NK-92 (cell line): ENCODE measurements at regions not wholly inside any gene's neighbourhood (a gene's known extent, or its start where the extent isn't known, plus 50 kb on each side); places are given as distances from the start of the nearest gene placed in this dataset.

ENCODE experiments used
- DNase-seq: peaks from one replicate; lab custom pipeline; 2025; ENCODE audit not compliant: unreplicated experiment; lab: John Stamatoyannopoulos, UW

DNA sequence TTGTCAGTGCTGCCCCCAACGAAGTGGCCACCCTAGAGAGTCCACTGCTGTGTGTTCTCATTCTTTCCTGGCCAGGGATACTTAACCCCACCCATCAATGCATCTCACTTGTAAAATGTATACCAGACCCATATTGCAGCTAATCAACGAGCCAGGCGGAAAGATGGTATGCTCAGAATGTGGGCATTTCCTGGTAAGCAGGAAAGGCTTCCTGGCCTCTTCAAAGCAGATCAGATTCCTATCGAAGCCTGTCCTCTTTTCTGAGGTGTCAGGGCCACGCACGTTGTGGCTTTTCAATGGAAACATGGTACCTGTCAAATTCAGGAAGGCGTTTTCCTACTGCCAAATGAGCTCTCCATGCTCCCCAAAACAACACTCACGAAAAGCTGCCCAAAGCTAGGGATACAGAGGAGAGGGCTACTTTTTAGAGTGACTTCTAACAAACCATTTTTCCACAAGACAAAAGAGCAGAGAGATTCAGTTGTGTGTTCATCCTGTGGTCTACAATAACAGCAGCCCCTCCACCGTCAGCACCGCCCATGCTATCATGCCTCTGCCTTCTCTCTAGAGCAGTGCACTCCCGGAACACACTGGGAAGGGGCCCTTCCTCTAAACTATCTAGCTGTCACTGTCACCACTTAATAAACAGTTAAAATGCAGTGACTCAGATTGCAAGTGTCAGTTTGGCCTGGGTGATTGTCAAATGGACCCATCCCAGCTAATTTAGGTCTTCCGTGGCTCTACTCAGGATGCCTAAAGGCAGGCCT, 535.1 kb downstream of the RNF144A start:
- no peak for DNase-seq

GRCh38 chr2:7454592-7454991, 537.4 kb downstream of the RNF144A start:
- DNase-seq = no peak

DNA sequence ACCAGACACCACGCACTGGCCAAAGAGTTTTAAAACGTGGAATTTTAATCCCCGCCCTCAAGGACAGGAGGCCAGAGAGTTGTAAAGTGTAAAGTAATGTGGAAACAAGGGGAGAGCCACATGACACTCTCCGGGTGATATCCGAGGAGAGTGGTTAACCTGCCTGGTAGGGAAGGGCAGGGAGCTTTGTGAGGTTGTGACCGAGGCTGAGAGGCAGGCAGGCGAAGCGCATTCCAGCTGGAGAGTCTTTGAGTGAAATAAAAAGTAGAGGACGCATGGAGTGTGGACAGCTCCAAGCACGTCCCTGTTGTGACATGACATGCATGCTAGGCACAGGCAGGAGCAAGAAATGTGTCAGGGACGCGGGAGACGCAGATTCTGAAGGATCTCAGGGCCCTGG, 539.5 kb downstream of the RNF144A start:
- DNase-seq = no peak

GRCh38 chr2:7458066-7458465, 540.9 kb downstream of the RNF144A start:
- no peak for DNase-seq

DNA sequence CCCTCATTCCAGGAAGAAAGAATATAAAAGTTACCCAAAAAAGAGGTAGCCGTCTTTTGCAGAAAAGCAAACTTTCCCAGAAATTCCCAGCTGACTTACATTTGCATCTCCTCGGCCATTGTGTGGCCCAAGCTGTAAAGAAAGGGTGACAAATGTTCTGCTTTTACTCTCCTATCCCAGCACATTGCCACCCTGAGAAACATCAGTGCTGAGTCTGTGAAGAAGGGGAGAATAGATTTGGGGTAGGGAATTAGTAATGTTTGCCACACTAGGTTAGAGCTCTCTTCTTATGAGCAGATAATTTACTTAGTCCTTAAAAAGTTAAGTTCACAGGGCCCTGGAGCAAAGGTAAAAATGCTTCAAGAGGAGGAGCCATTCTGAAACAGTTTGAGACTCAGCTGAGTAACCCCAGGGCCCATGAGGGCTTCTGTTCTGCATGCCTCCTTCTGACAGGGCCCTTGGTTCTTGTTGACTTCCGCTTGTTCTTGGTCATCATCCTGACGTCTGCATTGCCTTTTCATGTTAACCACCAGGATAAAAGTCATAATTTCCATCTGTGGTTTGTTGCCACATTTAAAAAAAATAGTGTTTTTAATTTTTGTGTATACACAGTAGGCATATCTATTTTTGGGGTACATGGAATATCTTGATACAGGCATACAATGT, 550.7 kb downstream of the RNF144A start:
- DNase-seq = no peak

DNA sequence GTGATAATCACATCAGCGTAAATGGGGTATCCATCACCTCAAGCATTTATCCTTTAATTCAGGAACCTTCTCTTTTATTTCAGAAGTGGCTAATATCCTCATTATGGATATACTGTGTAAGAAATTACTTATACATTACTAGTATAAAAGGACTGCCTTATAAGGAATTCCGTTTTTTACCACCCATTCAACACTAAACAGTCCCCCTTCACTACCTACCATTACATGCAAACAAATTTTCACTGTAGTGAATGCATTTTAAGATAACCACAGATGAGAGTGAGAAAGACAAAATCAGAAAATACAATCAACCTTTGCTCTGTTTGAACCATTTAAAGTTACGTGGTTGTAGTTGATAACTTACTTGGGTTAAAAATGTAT, 551.2 kb downstream of the RNF144A start:
- DNase-seq = no peak

GRCh38 chr2:7468955-7469354, 551.7 kb downstream of the RNF144A start:
- DNase-seq = no peak

GRCh38 chr2:7471185-7471584, 554.0 kb downstream of the RNF144A start:
- DNase-seq = no peak

- no peak for DNase-seq
These were observed 555.3 kb downstream of the RNF144A start for GRCh38 chr2:7472465-7472864.

DNA sequence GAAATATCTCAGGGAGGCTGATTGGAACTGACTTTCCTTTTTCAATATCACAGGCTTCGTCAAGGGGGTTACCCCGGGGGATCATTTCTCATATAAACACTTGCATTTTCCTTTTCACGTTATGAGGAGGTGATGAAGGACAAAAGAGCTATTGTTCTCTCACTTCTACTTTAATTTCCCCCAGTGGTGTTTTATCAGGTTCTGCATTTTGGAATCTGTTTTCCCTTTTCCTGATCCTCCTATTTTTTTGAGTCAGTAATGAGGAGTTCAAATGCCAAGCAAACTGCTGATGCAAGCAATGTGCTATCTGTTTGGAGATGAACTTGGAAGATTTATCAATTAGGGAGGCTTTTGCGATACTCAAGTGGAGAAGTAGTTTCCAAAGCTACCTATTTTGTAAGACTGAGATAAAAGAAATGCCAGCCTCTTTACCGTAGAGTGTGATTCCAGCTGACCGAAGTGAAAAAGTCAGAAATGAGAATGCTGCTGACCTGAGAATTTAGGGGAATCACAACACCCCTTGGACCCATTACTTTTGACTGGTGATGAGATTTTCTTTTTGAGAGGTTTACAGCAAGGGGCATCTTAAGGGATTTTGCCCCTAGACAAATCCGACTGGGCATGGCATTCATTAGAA, 556.0 kb downstream of the RNF144A start:
- no peak for DNase-seq

DNA sequence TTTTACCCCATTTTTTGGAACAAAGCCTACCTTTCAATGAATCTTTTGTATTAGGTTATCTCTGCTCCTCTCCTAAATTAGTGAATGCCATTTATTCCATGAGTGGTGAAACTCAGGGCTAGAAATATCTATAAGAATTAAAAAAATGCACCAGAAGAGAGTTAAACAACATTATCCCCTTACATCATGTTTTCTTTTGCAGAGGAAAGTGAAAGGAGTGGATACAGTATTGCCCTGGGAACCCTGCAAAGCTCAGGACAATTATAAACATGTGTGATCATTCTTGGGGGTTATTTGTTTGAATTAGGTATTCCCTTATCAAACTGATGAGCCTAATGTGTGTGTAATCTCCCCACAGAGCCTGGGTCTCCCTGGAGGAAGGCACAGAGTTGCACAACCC, 559.2 kb downstream of the RNF144A start:
- DNase-seq = no peak

DNA sequence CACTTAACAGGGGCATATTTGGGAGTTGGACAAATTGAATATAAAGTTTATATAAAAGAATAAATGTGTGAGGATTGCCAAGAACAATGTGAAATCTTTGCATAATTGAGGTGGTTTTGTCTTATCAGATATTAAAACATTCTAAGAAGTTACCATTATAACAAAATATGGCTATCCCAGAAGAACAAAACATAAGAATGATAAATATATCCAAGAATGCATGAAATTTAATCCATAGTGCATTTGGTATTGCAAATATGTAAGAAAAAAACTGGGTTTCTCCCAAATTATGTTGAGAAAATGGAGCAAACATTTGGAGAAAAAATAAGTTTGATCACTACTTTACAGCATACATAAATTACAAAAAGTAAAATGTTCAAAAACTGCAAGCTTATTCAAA, 562.4 kb downstream of the RNF144A start:
- no peak for DNase-seq

- no peak for DNase-seq
These were observed 563.2 kb downstream of the RNF144A start for GRCh38 chr2:7480431-7480830.

GRCh38 chr2:7490672-7491071, 573.5 kb downstream of the RNF144A start:
- DNase-seq = no peak

DNA sequence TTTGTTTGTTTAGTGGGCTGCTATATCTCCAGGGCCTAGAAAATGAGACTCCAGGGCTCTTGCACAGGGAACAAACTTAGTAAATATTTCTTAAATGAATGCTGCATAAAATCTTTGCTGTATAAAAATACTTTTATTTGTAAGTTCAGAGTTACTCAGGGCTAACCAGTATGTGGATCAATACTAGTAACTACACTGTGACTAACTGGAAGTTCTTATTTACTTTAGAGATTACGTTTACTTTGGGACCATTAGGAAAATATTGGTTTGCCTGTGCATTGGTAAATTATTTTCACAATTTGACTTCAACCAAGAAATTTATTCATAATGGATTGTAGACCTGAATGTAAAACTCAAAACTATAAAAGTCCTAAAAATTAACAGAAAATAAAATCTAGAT, 575.5 kb downstream of the RNF144A start:
- DNase-seq = no peak

DNA sequence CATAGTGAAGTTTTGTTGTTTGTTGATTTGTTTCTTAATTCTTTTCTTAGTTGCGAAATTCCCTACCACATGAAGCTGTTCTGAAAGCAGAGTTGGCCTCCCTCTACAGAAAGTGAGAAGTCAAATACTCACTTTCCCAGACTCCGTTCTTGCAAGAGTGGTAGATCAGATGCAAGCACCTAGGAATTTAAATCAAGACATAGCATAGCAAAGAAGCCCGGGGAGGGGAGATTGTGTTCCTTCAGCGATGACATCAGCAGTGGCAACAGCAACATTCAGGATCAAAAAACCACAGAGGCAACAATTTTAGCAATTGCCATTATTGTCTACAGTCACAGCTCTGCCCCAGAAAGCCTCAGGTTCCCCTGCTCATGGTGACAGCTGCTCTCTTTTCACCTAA, 580.0 kb downstream of the RNF144A start:
- no peak for DNase-seq

GRCh38 chr2:7499018-7499417, 581.8 kb downstream of the RNF144A start:
- DNase-seq = no peak

- DNase-seq = no peak
These were observed 585.1 kb downstream of the RNF144A start for GRCh38 chr2:7502336-7502735.

DNA sequence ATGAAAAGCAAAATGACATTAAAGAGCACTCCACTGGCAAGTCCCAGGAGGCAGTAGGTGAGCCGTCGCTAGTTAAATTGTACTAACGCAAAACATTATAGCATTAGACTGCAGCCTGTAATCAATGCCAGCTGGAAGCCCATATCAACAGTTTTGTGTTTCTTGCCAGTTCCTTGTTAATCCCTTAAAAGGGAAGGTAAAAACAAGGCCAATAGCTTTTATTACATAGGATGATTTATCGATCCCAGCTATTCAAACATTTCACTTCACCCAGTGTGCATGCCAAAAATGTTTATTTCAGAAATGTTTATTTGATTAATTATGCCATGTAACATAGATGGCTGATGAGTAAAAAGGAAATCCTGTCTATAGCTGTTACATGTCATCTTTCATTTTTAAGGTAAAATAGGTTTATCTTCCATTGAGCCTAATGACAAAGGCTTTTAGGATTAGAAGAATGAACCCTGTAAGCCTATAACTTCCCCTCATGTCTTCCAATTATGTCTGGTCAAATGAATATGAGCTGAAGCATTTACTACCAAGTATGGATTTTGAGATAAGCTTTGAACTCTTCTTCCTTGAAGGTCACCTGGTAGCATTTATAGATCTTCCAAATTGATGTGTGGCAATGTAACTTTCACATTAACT, 591.2 kb downstream of the RNF144A start:
- no peak for DNase-seq

- no peak for DNase-seq
These were observed 593.1 kb downstream of the RNF144A start for GRCh38 chr2:7510353-7510752.

DNA sequence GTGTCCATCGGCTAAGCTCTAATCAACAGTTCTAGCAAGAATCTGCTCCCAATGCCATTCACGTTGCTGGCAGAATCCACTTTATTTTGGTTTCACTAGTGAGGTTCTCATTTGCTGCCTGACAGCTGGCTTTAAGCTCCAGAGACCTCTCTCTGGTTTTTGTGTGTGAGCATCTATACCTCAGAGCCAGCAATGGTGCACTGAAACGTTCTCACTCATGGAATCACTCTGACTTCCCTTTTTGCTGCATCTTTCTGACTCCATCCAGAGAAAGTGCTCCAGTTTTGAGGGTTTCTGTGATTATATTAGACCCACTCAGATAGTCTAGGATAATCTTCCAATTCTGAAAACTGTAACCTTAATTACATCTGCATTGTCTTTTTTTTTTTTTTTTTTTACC, 596.6 kb downstream of the RNF144A start:
- no peak for DNase-seq

DNA sequence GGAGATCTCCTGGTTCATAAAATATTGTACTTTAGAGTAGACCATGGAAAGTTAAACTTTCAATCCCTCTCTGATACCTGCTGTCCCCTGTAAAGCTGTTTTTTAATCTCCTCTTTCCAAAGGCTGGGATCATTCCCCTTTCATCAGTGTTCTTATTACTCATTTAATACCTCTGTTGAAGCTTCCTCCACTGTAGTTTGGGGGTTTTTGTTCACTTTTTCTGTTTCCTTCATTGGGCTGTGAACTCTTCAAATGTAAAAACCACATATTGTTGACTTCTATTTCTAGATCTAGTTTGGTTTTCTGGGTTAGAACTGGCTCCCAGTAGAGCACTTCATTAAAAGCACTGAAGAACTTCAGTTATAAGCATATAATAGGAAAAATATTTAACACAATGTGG, 598.1 kb downstream of the RNF144A start:
- DNase-seq = no peak
